HG03457 (cell line): ENCODE measurements at regions not wholly inside any gene's neighbourhood (a gene's known extent, or its start where the extent isn't known, plus 50 kb on each side); places are given as distances from the start of the nearest gene placed in this dataset.

ENCODE experiments used
- ATAC-seq: cut with Tn5 transposase; IDR thresholded peaks from one replicate; pipeline ENCODE4 v1.9.1; 2021; ENCODE audit warnings: moderate number of reproducible peaks; ENCODE audit not compliant: unreplicated experiment

DNA sequence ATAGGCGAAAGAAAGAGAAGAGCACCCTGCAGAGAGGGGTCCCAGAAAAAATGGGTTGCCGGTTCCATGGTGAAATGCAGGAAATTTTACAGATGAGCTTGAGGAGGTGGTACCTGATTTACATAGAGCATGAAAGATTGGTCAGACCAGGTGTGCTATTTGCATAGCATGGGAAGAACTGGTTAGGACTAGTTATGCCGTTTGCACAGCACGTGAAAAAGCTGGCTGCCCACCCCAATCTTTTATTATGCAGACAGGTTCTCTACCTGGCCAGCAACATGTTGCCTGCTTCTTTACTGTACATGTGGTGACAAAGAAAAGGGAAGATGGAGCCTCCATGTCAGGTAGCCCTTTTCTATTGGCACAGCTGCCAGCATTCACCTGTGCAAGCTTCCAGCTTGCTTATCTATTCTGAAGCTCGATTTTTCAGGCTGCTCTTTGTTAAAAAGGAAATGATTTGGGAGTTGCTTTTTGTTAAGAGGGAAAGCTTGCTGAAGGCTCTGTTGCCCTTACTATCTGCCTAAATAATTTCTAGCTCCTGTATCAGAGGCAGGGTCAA, 62.9 kb upstream of the ELK3 start:
- ATAC-seq = no peak

DNA sequence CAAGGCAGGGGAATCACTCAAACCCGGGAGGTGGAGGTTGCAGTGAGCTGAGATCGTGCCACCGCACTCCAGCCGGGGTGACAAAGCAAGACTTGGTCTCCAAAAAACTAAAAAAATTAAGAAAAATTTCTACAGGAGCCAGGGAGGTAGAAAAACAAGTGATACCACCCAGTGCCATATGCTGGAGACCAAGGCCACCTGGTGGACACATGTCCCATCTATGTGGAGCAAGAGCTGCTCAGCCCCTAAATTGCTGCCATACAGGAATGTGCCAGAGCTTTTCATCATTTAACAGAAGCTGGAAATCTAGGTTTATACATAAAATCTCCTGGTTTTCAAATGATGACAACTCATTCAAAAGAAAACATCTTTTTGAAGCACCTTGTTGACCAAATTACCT, 61.4 kb upstream of the ELK3 start:
- ATAC-seq = no peak

DNA sequence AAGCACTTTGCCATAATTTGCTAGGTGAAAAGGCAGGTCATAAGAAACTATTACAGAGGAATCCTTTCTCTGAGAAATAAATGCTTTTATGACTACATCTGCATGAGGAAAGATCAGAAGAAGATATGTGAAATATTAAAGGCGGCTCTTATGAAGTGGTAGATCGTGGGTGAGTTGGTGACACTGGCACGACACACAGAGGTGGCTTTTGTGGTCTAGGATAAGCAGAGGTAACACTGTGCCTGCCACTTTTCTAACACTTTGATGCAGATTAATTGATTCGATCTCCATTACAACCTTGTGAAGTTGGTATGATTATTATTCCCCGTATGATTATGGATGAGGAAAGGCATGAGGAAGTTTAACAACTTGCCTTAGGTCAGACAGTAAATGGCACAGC, 60.0 kb upstream of the ELK3 start:
- no peak for ATAC-seq

DNA sequence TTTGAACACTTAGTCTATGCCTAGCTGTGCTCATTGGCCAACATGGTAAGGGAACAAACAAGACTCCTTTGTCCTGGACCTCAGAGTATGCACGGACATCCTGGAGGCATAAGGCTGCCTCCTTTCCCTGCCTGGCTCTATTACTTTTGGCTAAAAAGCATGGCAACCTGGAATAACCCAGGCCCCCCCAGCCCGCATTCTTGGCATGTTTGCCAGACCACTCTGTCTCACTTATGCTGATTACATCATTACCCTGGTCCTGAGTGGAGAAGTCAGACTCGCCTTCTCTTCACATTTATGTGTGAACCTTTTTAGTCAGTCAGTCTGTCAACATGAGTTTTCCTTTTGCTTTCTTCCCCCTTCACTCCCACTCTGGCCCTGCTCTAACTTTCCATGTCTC, 58.0 kb upstream of the ELK3 start:
- no peak for ATAC-seq

DNA sequence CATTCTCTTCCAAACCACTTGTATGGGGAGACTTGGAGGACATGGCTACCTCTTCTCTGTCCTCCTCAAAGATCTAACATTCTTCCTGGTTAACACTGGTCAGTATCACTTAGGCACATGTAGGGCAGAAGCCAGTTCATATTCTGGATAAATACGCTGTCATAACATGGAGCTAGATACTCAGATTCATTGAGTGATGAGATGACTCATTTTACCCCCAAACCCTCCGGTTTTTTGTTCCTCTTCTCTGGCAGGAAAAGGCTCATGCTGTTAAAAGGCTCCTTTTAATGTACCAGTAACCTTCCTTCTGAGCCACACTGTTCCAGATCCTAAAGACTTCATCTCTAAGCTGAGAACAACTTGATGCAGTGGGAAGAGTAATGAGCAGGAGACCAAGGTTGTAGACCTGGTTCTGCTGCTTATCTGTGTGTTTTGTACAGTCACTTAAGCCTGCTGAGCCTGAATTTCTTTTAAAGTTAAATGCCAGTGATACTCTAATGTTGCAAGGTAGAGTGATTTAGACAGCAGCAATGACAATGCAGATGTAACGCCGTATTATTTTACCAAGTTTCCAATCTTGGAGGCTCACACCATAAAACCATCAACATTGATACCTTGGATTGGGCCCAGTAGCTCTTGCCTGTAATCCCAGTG, 57.3 kb upstream of the ELK3 start:
- ATAC-seq = no peak

DNA sequence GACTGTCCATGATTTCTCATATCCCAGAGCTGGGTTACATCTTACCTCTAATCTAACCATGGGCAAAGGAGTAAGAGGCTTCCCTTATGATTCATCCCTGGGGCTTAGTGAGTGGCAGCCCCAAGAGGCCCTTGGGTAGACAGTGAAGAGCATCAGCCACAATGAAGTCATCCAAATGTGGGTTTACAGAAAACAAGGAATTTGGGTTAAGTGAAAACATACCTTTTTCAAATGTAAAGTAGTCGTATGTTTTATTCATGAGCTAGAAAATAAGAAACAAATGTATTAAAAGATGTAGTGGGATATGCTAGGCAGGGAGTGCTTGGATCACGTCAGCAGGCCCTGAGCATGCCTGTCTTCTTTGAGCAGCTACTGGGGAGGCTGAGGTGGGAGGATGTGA, 54.0 kb upstream of the ELK3 start:
- ATAC-seq = no peak

DNA sequence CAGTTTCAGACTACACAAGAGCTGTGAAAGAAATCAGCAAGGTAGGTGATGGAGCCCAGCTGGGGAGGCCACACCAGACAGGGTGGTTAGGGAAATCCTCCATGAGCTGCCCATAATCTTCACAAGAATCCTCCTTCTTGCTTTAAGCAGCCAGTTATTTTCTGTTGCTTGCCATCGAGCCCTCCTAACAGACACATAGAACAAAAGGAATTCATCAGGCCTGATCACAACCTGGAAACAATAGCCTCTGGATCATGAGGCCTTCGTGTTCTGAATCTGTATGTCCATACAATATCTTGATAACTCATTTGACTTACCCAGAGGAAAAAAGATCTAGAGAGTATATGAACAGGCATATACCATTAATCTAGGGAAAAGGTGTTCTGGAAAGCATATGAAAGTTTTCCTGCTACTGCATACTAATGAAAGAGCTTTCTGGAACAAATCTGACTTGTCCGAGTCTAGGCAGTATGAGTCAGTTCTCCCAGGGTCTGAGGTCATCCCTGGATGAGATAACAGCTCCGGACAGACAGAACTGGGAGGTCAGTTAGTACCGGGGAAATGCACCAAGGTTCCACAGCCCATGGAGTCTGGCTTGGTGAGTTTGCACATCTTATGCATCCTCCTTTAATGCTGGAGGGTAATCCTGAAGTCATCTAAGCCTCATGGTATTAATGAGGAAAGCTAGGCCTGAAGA, 52.8 kb upstream of the ELK3 start:
- ATAC-seq = no peak

DNA sequence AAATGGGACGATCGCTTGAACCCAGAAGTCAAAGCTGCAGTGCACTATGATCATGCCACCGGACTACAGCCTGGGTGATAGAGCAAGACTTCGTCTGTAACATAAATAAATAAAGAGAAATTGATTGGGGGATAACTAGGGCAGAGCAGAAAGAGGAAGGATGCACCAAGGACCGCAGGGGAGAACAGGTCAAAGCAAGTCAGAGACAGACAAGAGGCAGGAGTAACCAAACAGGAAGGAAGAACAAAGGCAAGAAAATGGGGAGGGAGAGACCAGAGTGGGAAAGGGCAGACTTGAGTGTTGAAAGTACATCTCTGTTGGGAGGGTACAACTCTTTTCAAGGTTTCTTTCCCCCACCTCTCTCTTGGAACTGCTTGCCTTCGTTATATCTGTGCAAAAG, 50.8 kb upstream of the ELK3 start:
- no peak for ATAC-seq

DNA sequence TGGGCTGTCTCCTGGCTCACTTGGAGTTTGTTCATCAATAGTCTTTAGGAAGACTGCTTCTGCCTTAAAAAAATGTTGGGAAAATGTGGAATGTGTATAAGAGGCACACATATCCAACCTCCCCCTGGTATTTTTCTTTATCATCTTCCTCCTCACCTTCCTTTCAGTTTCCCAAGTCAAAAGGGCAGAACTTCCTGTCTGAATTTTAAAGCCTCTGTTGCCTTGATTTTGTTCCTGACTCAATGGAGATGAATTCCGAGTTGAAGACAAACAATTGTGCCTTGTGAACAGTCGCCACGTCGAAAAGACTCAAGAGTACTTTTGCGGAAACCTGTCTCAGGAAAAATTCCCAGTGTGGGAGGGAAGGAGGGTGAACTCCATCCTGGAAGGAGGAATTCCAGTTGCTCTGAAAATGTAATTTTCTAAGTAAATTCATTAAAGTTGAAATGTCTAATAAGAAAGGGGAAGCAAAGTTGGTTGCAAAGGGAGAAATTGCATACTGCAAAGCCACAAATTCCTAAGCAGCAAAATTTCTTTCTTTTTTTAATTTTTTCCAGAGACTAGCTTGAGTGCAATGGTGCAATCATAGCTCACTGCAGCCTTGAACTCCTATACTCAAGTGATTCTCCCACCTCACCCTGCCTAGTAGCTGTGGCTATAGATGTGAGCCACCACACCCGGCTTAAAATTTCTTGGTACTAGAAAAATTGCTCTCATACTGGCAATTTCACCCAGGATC, 50.2 kb upstream of the ELK3 start:
- ATAC-seq = no peak
